PFSK-1 (cell line): ENCODE measurements at regions not wholly inside any gene's neighbourhood (a gene's known extent, or its start where the extent isn't known, plus 50 kb on each side); places are given as distances from the start of the nearest gene placed in this dataset.

Source experiments
- FOXP2 ChIP-seq: optimal IDR thresholded peaks from 2 replicates; pipeline ENCODE3; 2011; ENCODE audit warnings: borderline replicate concordance, control low read depth, inconsistent platforms; ENCODE audit not compliant: insufficient read depth; ENCODE audit errors: extremely low read length, extremely low read depth
- POLR2AphosphoS5 ChIP-seq: IDR thresholded peaks from 2 replicates; pipeline ENCODE4 v1.6.1; 2012; ENCODE audit warnings: low read depth, mild to moderate bottlenecking, control low read depth, low read length, moderate library complexity
- SIN3A ChIP-seq: IDR thresholded peaks from 2 replicates; pipeline ENCODE4 v1.6.1; 2012; ENCODE audit warnings: mild to moderate bottlenecking, low read length, moderate library complexity, borderline replicate concordance; ENCODE audit not compliant: insufficient read depth
- TAF1 ChIP-seq: IDR thresholded peaks from 2 replicates; pipeline ENCODE4 v1.6.1; 2012; ENCODE audit warnings: low read length, control low read depth, borderline replicate concordance; ENCODE audit not compliant: insufficient read depth
- TF ChIP-seq, protein P1 (sequence below), 2 experiments: IDR thresholded peaks; 2 replicates each; pipeline versions ENCODE4 v1.6.1 to v1.8.0; 2011 to 2012; ENCODE audit warnings: low read depth in 2 of 2, low read length in 2 of 2, control low read depth in 1 of 2, inconsistent platforms in 1 of 2, mild to moderate bottlenecking in 1 of 2, moderate library complexity in 1 of 2; ENCODE audit not compliant: insufficient read depth in 1 of 2

DNA sequence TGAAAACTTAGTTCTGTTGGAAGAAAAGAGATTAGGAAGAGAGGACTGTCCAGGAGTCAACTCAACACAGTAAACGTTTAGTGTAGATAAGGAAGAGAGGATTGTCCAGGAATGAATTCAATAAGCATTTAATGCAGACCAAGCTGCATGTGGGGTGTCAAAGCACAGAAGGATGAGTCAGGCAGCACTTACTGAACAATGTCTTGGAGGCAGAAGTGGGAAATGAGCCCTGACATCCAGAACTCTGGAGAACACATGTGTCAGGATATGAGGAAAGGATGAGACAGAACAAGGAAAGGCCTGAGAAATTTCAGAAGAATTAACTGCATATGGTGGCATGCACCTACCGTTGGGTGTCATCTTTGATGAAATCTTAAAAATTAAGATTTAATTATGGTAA lies 429.2 kb upstream of the HTR2A start:
- TF ChIP-seq TAF1, result no peak

DNA sequence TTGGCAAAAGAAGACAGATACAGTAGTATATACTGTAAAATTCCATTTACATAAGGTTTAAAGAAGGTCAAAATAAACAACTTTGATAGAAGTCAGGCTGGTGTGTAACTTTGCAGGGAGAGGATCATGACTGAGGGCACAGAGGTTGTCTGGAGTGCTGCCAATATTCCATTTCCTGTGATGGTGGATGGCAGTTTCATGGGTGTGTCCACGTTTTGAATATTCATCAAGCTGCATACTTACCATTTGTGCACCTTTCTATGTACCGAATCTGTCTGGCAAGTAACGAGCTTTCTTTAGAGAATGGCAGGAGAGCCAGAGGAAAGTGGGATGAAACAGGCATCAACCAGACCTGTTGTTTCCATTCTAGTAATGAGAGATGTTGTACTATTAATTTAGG lies 420.5 kb upstream of the HTR2A start:
- TF ChIP-seq SIN3A (no peak), TAF1 (no peak), POLR2AphosphoS5 (no peak), FOXP2 (no peak)
- TF ChIP-seq, protein P1, sequence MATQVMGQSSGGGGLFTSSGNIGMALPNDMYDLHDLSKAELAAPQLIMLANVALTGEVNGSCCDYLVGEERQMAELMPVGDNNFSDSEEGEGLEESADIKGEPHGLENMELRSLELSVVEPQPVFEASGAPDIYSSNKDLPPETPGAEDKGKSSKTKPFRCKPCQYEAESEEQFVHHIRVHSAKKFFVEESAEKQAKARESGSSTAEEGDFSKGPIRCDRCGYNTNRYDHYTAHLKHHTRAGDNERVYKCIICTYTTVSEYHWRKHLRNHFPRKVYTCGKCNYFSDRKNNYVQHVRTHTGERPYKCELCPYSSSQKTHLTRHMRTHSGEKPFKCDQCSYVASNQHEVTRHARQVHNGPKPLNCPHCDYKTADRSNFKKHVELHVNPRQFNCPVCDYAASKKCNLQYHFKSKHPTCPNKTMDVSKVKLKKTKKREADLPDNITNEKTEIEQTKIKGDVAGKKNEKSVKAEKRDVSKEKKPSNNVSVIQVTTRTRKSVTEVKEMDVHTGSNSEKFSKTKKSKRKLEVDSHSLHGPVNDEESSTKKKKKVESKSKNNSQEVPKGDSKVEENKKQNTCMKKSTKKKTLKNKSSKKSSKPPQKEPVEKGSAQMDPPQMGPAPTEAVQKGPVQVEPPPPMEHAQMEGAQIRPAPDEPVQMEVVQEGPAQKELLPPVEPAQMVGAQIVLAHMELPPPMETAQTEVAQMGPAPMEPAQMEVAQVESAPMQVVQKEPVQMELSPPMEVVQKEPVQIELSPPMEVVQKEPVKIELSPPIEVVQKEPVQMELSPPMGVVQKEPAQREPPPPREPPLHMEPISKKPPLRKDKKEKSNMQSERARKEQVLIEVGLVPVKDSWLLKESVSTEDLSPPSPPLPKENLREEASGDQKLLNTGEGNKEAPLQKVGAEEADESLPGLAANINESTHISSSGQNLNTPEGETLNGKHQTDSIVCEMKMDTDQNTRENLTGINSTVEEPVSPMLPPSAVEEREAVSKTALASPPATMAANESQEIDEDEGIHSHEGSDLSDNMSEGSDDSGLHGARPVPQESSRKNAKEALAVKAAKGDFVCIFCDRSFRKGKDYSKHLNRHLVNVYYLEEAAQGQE (IDR thresholded peaks at IDR 0.05; ENCODE audit: insufficient read depth in 1 of 2, low read depth in 2 of 2, low read length in 2 of 2), result no peak

DNA sequence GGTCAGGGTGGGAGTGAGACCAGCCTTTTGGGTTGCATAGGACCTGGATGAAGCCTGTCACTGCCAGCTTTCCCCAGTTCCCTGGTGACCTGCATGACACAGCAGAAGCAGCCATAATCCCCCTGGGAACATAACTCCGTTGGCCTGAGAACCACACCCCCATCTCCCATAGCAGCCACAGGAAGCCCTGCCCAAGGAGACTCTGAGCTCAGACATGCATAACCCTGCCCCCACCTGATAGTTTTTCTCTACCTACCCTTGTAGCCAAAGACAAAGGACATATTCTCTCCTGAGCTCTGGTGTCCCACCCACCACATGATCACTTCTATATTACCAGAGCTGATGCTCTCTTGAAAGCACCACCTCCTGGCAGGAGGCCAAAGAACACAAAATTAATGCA lies 413.5 kb upstream of the HTR2A start:
- TF ChIP-seq POLR2AphosphoS5 (no peak), FOXP2 (no peak), SIN3A (no peak), TAF1 (no peak)
- TF ChIP-seq, protein P1 (IDR thresholded peaks at IDR 0.05; ENCODE audit: insufficient read depth in 1 of 2, low read depth in 2 of 2, low read length in 2 of 2), result no peak

DNA sequence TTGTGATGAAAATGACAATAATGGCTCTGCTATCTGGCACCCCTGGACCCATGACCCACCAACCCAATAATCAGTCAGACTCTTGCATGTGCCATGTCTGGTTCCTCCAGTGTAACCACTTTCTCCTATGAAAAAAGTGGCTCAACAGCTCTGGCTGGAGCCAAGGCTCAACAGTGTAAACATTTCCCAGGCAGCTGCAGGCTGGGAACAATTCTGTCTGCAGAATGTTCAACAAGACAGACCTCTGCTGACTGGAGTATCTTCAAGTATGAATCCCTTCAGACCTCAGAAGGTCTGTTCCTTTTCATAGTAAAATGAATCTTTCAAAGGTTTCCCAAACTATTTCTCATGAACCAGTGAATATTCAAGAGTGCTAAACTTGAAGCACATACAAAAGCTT lies 410.1 kb upstream of the HTR2A start:
- TF ChIP-seq FOXP2 (no peak), POLR2AphosphoS5 (no peak), SIN3A (no peak), TAF1 (no peak)
- TF ChIP-seq, protein P1 (IDR thresholded peaks at IDR 0.05; ENCODE audit: insufficient read depth in 1 of 2, low read depth in 2 of 2, low read length in 2 of 2), result no peak

DNA sequence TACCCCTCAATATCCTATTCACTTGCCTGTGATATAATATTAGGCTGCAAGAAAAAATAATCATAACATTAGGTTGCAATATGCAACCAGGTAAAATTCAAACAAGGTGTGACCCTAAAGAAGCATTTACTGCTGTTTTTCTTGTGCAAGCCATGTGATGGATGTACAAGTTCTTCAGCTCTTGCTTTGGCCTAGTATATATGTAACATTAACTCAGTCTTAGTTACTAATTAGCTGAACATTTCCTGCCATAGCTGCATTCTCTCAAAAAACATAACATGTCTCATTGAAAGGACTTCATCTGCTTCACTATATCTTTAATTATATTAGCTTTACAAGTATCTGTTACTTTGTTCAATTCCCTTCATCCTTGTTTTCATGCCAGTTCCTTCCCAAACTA lies 406.8 kb upstream of the HTR2A start:
- TF ChIP-seq FOXP2, result no peak
- no peak for TF ChIP-seq TAF1
- TF ChIP-seq POLR2AphosphoS5, result no peak
- TF ChIP-seq, protein P1 (IDR thresholded peaks at IDR 0.05; ENCODE audit: insufficient read depth in 1 of 2, low read depth in 2 of 2, low read length in 2 of 2), result no peak
- no peak for TF ChIP-seq SIN3A
